ENCODE measurements at regions not wholly inside any gene's neighbourhood (a gene's known extent, or its start where the extent isn't known, plus 50 kb on each side); places are given as distances from the start of the nearest gene placed in this dataset.

DNA sequence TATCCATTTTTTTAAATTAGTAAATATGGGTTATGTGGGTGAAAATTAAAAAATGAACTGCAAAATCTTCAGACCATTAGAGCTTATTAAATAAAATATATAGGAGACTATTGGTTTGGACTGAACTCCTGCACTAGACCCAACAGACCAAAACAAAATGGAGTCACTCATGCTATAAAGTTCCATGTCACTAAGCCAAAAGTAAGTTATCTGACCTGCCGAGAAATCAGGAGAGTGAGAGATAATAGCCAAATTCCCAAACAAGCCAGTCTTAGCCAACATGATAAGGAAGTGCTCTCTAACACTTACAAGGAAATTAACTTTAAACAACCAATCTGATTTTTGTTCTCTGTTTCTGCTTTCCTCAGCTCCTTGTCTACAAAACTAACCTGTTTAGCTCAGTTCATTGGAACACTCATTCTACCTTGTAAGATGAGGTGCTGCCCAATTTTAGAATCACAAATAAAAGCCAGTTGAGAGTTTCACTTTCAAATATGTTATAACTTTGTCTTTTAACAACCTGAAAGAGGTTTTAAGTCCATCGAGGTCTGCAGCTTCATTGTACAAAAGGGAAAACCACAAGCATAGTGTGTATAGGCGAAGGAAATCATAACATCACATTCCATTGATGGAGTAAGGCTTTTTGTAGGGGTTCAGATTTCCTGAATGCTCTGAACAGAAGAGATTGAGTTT lies 220.5 kb downstream of the TENT5A start:
- H3K9ac ChIP-seq (replicated peaks in 1 of 4; ENCODE audit: extremely low read depth in 1 of 4, low read depth in 3 of 4, low read length in 3 of 4), result no peak overlapping the region
- ChIA-PET POLR2A (ENCODE audit: partially characterized antibody) (no interaction called here), CTCF (ENCODE audit: partially characterized antibody) (interaction anchor here (0.6 kb wide), 1 partner anchor 17 kb away, joined by 5 read pairs; no protein-coding TSS in a partner anchor)
- H4K91ac ChIP-seq (replicated peaks; ENCODE audit: insufficient read length, low read length), result no peak overlapping the region
- H4K5ac ChIP-seq (ENCODE audit: insufficient read length, low read depth, low read length), result no peak overlapping the region
- H2BK20ac ChIP-seq (ENCODE audit: low read length), result no peak overlapping the region
- H2BK12ac ChIP-seq (ENCODE audit: low read depth, low read length), result no peak overlapping the region
- no peak overlapping the region for H2BK5ac ChIP-seq (ENCODE audit: low read depth, low read length)
- no peak overlapping the region for H3K4me3 ChIP-seq (ENCODE audit: extremely low read depth in 1 of 4, insufficient read depth in 2 of 4, low read depth in 3 of 4, low read length in 4 of 4)
- H2AK5ac ChIP-seq (ENCODE audit: low read depth, low read length), result no peak overlapping the region
- no peaks in the 10 kb centered on the region; the same call in 1 of the 2 replicates for H3K23me2 ChIP-seq (ENCODE audit: low read depth, low read length)
- no peaks in the 10 kb centered on the region for H3K79me1 ChIP-seq (ENCODE audit: low read depth, low read length)
- H2BK15ac ChIP-seq (ENCODE audit: low read length), result no peak overlapping the region
- H3K23ac ChIP-seq (ENCODE audit: insufficient read length), result no peak overlapping the region
- H3K14ac ChIP-seq (ENCODE audit: insufficient read length), result no peak overlapping the region
- no peak overlapping the region for H3K56ac ChIP-seq (replicated peaks; ENCODE audit: insufficient read length, low read depth, low read length)
- no peaks in the 10 kb centered on the region for H4K20me1 ChIP-seq (replicated peaks in 1 of 2; ENCODE audit: control insufficient read depth in 1 of 2, insufficient read depth in 2 of 2, low read length in 2 of 2)
- WGBS, 2 experiments (ENCODE audit: extremely low coverage in 1 of 2, insufficient coverage in 1 of 2, insufficient read length in 1 of 2, insufficient replicate concordance in 2 of 2, low coverage in 1 of 2, low lambda C conversion rate in 2 of 2, missing lambda C conversion rate in 1 of 2), result 93% methylated on average over 3 of the region's 3 CpGs; no CpG with 5 or more reads in 1 of the 2 experiments
- H3K18ac ChIP-seq (ENCODE audit: extremely low read depth, low read length), result no peak overlapping the region
- H3K27ac ChIP-seq (ENCODE audit: low read depth, low read length), result no peak overlapping the region
- no peak overlapping the region for H3K4me2 ChIP-seq (ENCODE audit: insufficient read depth in 1 of 2, low read depth in 2 of 2, low read length in 2 of 2)
- H3K27me3 ChIP-seq (replicated peaks in 1 of 4; ENCODE audit: control insufficient read depth in 3 of 4, extremely low read depth in 1 of 4, insufficient read depth in 3 of 4, low read length in 3 of 4), result no peaks in the 10 kb centered on the region
- FAIRE-seq, result no peak
- H3K4me1 ChIP-seq (replicated peaks in 1 of 4; ENCODE audit: control insufficient read depth in 3 of 4, insufficient read depth in 4 of 4, low read length in 3 of 4), result no peaks in the 10 kb centered on the region
- H3K79me2 ChIP-seq (ENCODE audit: control insufficient read depth in 1 of 2, insufficient read depth in 2 of 2, low read length in 2 of 2), result no peaks in the 10 kb centered on the region
- no peak overlapping the region for H4K8ac ChIP-seq (ENCODE audit: extremely low read depth, insufficient read depth, low read length)
- DNase-seq (ENCODE audit: low read depth in 1 of 2, low spot score in 2 of 2), result no peak
- H3K4ac ChIP-seq (replicated peaks; ENCODE audit: insufficient read length, low read depth, low read length), result no peak overlapping the region
- H3K36me3 ChIP-seq (ENCODE audit: control insufficient read depth in 2 of 4, insufficient read depth in 4 of 4, low read length in 3 of 4), result no peaks in the 10 kb centered on the region
- H2BK120ac ChIP-seq (replicated peaks; ENCODE audit: low read depth, low read length), result no peak overlapping the region
- H2AFZ ChIP-seq (ENCODE audit: low read length), result no peak overlapping the region
- no peaks in the 10 kb centered on the region for H3K9me3 ChIP-seq (ENCODE audit: insufficient read depth in 2 of 2, low read depth in 1 of 2, low read length in 1 of 2)
- TF ChIP-seq EP300 (IDR thresholded peaks at IDR 0.05; ENCODE audit: borderline replicate concordance in 1 of 2, low read depth in 2 of 2, low read length in 2 of 2) (no peak), SRF (IDR thresholded peaks at IDR 0.05; ENCODE audit: low read depth, low read length) (no peak), SIRT6 (IDR thresholded peaks at IDR 0.05; ENCODE audit: low read length) (no peak), JUND (IDR thresholded peaks at IDR 0.05; ENCODE audit: low read length) (no peak), SUZ12 (IDR thresholded peaks at IDR 0.05; ENCODE audit: low read length) (no peak), TEAD4 (IDR thresholded peaks at IDR 0.05; ENCODE audit: low read depth, low read length) (no peak), BACH1 (IDR thresholded peaks at IDR 0.05; ENCODE audit: low read length) (no peak), CEBPB (IDR thresholded peaks at IDR 0.05; ENCODE audit: low read depth, low read length) (no peak), RBBP5 (IDR thresholded peaks at IDR 0.05; ENCODE audit: borderline replicate concordance, low read depth, low read length) (no peak), POU5F1 (IDR thresholded peaks at IDR 0.05; ENCODE audit: low read depth, low read length) (no peak), CTBP2 (IDR thresholded peaks at IDR 0.05; ENCODE audit: borderline replicate concordance, insufficient read depth, insufficient read length, low read length) (no peak)
- TF ChIP-seq, protein P1, sequence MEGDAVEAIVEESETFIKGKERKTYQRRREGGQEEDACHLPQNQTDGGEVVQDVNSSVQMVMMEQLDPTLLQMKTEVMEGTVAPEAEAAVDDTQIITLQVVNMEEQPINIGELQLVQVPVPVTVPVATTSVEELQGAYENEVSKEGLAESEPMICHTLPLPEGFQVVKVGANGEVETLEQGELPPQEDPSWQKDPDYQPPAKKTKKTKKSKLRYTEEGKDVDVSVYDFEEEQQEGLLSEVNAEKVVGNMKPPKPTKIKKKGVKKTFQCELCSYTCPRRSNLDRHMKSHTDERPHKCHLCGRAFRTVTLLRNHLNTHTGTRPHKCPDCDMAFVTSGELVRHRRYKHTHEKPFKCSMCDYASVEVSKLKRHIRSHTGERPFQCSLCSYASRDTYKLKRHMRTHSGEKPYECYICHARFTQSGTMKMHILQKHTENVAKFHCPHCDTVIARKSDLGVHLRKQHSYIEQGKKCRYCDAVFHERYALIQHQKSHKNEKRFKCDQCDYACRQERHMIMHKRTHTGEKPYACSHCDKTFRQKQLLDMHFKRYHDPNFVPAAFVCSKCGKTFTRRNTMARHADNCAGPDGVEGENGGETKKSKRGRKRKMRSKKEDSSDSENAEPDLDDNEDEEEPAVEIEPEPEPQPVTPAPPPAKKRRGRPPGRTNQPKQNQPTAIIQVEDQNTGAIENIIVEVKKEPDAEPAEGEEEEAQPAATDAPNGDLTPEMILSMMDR (IDR thresholded peaks at IDR 0.05; ENCODE audit: control extremely low read depth in 1 of 3, insufficient read depth in 1 of 3, low read depth in 1 of 3, low read length in 3 of 3), result no peak

Measured in H1 (cell line).